ENCODE measurements at regions not wholly inside any gene's neighbourhood (a gene's known extent, or its start where the extent isn't known, plus 50 kb on each side); places are given as distances from the start of the nearest gene placed in this dataset.

- Histone ChIP-seq H3K9ac (replicated peaks in 1 of 4; ENCODE audit: extremely low read depth in 1 of 4, low read depth in 3 of 4, low read length in 3 of 4) (no peak overlapping the region), H3K36me3 (ENCODE audit: control insufficient read depth in 2 of 4, insufficient read depth in 4 of 4, low read length in 3 of 4) (no peaks in the 10 kb centered on the region), H2BK12ac (ENCODE audit: low read depth, low read length) (no peak overlapping the region), H3K23me2 (ENCODE audit: low read depth, low read length) (no peaks in the 10 kb centered on the region), H2BK15ac (ENCODE audit: low read length) (no peak overlapping the region), H2BK120ac (replicated peaks; ENCODE audit: low read depth, low read length) (no peak overlapping the region), H3K4me1 (replicated peaks in 1 of 4; ENCODE audit: control insufficient read depth in 3 of 4, insufficient read depth in 4 of 4, low read length in 3 of 4) (no peaks in the 10 kb centered on the region), H3K4me2 (ENCODE audit: insufficient read depth in 1 of 2, low read depth in 2 of 2, low read length in 2 of 2) (no peak overlapping the region), H4K91ac (replicated peaks; ENCODE audit: insufficient read length, low read length) (no peak overlapping the region), H3K27ac (ENCODE audit: low read depth, low read length) (no peak overlapping the region), H2BK20ac (ENCODE audit: low read length) (no peak overlapping the region), H3K9me3 (ENCODE audit: insufficient read depth in 2 of 2, low read depth in 1 of 2, low read length in 1 of 2) (no peaks in the 10 kb centered on the region), H2AK5ac (ENCODE audit: low read depth, low read length) (no peak overlapping the region), H4K5ac (ENCODE audit: insufficient read length, low read depth, low read length) (no peak overlapping the region), H3K27me3 (replicated peaks in 1 of 4; ENCODE audit: control insufficient read depth in 3 of 4, extremely low read depth in 1 of 4, insufficient read depth in 3 of 4, low read length in 3 of 4) (peaks cover 0 to 1% (median 0%) of the 10 kb centered on the region in 4 experiments; a peak in 1 of 7 replicates), H3K14ac (ENCODE audit: insufficient read length) (no peak overlapping the region), H2AFZ (ENCODE audit: low read length) (no peak overlapping the region), H3K18ac (ENCODE audit: extremely low read depth, low read length) (no peak overlapping the region), H2BK5ac (ENCODE audit: low read depth, low read length) (no peak overlapping the region), H3K4me3 (ENCODE audit: extremely low read depth in 1 of 4, insufficient read depth in 2 of 4, low read depth in 3 of 4, low read length in 4 of 4) (no peak overlapping the region), H3K4ac (replicated peaks; ENCODE audit: insufficient read length, low read depth, low read length) (no peak overlapping the region), H3K79me2 (ENCODE audit: control insufficient read depth in 1 of 2, insufficient read depth in 2 of 2, low read length in 2 of 2) (no peaks in the 10 kb centered on the region), H3K23ac (ENCODE audit: insufficient read length) (no peak overlapping the region), H4K8ac (ENCODE audit: extremely low read depth, insufficient read depth, low read length) (no peak overlapping the region), H3K56ac (replicated peaks; ENCODE audit: insufficient read length, low read depth, low read length) (no peak overlapping the region), H3K79me1 (ENCODE audit: low read depth, low read length) (no peaks in the 10 kb centered on the region), H4K20me1 (replicated peaks in 1 of 2; ENCODE audit: control insufficient read depth in 1 of 2, insufficient read depth in 2 of 2, low read length in 2 of 2) (no peaks in the 10 kb centered on the region)
- ChIA-PET POLR2A (ENCODE audit: partially characterized antibody) (no interaction called here), CTCF (ENCODE audit: partially characterized antibody) (interaction anchor here (1.1 kb wide), 1 partner anchor 9 kb away, joined by 3 read pairs; no protein-coding TSS in a partner anchor)
- no peak for DNase-seq (ENCODE audit: low read depth in 1 of 2, low spot score in 2 of 2)
- FAIRE-seq = no peak
- 92% methylated on average over 5 of the region's 5 CpGs; no CpG with 5 or more reads in 1 of the 2 experiments for WGBS, 2 experiments (ENCODE audit: extremely low coverage in 1 of 2, insufficient coverage in 1 of 2, insufficient read length in 1 of 2, insufficient replicate concordance in 2 of 2, low coverage in 1 of 2, low lambda C conversion rate in 2 of 2, missing lambda C conversion rate in 1 of 2)
- no peak for TF ChIP-seq TAF1 (IDR thresholded peaks at IDR 0.05; ENCODE audit: low read depth, low read length)
- TF ChIP-seq SAP30 (IDR thresholded peaks at IDR 0.05; ENCODE audit: insufficient read depth, insufficient replicate concordance, low read length) = no peak
- TF ChIP-seq BRCA1 (IDR thresholded peaks at IDR 0.05; ENCODE audit: low read depth, low read length) = no peak
- TF ChIP-seq SIRT6 (IDR thresholded peaks at IDR 0.05; ENCODE audit: low read length) = no peak
- no peak for TF ChIP-seq KDM1A (IDR thresholded peaks at IDR 0.05; ENCODE audit: borderline replicate concordance, low read length)
- TF ChIP-seq ATF3 (IDR thresholded peaks at IDR 0.05; ENCODE audit: insufficient read depth, low read depth, low read length) = no peak
- no peak for TF ChIP-seq EGR1 (IDR thresholded peaks at IDR 0.05; ENCODE audit: borderline replicate concordance, low read depth, low read length)
- TF ChIP-seq E2F6 (IDR thresholded peaks at IDR 0.05) = no peak
- TF ChIP-seq RFX5 (IDR thresholded peaks at IDR 0.05; ENCODE audit: borderline replicate concordance, low read depth, low read length) = no peak
- no peak for TF ChIP-seq TBP (IDR thresholded peaks at IDR 0.05; ENCODE audit: low read depth, low read length)
- no peak for TF ChIP-seq SIN3A (conservative IDR thresholded peaks at IDR 0.05 in 1 of 2, IDR thresholded peaks at IDR 0.05 in 1 of 2; ENCODE audit: low read depth in 1 of 2, low read length in 2 of 2)
- TF ChIP-seq PHF8 (conservative IDR thresholded peaks at IDR 0.05; ENCODE audit: low read depth, low read length) = no peak
- TF ChIP-seq CHD1 (IDR thresholded peaks at IDR 0.05; ENCODE audit: low read depth, low read length) = no peak
- TF ChIP-seq SP1 (IDR thresholded peaks at IDR 0.05; ENCODE audit: low read depth, low read length) = no peak
These were observed 368.8 kb upstream of the SASH1 start for GRCh38 chr6:147973806-147974205.

Measured in H1 (cell line).